HG03457 (cell line): ENCODE measurements at regions not wholly inside any gene's neighbourhood (a gene's known extent, or its start where the extent isn't known, plus 50 kb on each side); places are given as distances from the start of the nearest gene placed in this dataset.
"Not testable (repeated sequence)": the region's sequence is repeated elsewhere in the genome, so short reads cannot be mapped to it uniquely, and the experiment has no call there.

Source experiments
- ATAC-seq: cut with Tn5 transposase; IDR thresholded peaks from one replicate; pipeline ENCODE4 v1.9.1; 2021; ENCODE audit warnings: moderate number of reproducible peaks; ENCODE audit not compliant: unreplicated experiment

DNA sequence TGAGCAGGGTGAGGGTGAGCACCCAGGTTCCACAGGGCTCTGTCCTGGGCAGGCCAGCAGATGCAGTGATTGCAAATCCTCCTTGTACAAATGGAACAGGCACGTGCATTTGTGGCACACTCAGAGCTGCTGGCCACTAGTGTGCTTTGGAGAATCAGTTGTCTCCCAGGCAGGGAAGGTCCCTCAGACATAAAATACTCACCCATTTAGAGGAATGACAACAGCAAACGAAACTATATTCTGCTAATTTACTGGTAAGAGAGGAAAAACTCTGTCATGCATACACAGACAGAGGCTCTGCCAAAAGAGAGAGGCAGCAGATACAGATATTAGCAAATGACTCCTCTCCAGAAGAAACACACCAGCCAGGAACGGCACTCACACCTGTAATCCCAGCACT is 116.5 kb upstream of the PLGLB2 start:
- ATAC-seq: not testable (repeated sequence)

DNA sequence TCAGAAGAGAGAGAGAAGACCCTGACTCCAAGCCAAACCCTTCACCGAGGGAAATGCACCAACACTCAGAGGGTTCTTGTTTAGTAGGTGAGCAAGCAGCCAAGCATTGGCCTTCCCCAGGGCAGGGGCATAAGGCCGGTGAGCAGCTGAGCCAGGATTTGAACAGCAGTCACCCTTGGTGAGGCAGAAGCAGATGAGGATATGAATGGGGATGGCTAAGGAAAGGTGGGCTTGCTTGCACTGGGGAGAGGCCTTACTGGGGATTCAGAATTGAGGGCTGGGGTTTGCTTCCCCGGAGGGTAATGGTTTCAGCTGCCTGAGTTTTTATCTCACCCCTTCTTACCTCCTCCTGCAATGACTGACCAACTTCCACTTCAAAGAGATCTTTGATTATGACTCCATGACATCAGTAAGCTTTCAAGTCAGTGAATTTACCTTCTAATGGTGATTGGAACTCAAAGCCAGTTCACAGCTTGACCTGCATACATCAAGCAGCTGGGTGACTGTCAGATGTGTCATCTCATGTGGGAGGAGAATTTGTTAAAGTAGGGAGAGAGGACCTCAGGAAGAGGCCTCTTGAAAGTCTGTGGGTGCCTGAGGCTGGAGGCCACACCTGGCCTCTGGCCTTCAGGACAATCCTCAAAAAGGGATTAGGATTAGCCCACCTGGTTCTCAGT is 114.5 kb upstream of the PLGLB2 start:
- ATAC-seq: not testable (repeated sequence)

DNA sequence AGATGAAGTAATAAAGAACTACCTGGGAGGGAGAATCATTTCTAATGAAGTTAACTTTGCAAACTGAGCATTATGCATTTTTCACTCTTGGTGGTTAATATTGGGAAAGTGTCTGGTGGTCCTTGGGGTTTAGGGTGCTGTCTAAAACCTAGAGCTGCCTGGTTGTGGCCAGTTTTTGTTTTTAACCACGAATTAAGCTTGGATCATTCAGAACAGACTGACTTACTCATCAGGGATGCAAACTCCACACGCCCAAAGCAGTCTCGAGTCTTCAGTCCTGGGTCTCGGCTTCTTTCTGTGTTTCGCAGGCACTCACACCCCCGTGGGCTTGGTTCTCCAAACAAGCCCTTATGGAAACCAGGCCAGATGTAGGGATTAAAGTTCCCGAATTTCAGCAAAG is 113.8 kb upstream of the PLGLB2 start:
- ATAC-seq: not testable (repeated sequence)

DNA sequence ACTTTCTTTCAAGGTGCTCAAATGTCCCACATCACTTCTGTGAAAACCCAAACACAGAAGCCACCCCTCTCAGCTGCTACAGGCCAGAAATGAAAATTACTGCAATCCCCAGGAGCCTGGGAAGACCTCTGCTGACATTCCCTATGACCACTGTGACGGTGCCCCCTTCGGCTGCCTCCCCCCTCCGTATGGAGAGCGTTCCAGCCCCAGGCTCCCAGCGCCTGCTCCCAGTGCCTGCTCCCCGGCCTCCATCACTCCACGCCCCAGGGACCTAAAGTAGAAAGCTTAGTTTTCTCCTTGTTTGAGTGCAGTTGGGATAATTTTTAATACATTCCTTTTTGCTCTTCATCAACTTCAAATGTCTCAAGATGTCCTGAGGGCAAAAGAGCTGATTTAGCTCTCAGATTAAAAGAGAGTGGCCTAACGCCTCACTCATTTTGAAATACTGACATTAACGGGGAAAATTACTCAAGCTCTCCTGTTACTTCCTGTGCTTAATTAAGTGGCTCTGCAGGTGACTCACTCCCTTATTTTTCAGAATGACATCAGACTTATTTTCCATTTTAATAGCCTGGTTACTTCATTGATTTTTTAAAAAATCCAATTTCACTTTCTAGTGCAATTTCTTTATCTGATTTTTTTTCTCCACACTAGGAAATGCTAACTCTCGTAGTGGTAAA is 112.8 kb upstream of the PLGLB2 start:
- ATAC-seq: not testable (repeated sequence)

DNA sequence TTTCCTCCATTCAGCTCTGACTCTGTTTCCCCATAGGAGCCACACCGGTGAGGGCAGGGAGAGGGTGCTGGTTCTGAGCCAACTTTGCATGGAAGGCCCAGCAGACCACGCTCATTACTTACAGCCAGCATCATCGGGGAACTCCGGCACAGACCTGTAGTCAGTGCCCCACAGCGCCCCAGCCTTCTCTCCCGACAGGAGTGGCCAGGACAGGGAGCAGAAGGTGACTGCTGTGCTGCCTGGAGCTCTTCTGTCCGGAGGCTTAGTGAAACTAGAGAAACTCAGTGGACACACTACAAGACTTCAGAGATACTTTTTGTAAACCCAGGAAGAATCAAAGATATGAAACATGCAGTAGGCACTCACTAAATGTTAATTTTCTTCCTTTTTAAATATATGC is 111.6 kb upstream of the PLGLB2 start:
- not testable (repeated sequence) for ATAC-seq

DNA sequence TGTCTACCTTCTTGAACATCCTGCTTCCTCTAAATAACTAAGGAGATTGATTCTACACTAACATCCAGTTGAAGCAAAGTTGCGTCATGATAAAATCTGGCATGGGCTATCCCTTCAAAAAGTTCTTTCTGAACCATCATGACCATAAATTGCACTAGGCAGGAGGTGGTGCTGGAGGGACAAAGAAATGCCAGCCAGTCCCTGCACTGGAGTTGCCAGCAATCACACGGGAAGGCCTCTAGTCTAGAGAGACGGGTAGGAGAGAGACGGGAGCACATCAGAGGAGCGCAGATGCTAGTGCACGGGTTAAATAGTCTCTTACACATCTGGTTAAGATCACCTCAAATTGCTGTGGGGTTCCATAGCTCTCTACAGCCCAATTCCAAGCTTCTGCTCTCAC is 111.2 kb upstream of the PLGLB2 start:
- ATAC-seq: not testable (repeated sequence)

DNA sequence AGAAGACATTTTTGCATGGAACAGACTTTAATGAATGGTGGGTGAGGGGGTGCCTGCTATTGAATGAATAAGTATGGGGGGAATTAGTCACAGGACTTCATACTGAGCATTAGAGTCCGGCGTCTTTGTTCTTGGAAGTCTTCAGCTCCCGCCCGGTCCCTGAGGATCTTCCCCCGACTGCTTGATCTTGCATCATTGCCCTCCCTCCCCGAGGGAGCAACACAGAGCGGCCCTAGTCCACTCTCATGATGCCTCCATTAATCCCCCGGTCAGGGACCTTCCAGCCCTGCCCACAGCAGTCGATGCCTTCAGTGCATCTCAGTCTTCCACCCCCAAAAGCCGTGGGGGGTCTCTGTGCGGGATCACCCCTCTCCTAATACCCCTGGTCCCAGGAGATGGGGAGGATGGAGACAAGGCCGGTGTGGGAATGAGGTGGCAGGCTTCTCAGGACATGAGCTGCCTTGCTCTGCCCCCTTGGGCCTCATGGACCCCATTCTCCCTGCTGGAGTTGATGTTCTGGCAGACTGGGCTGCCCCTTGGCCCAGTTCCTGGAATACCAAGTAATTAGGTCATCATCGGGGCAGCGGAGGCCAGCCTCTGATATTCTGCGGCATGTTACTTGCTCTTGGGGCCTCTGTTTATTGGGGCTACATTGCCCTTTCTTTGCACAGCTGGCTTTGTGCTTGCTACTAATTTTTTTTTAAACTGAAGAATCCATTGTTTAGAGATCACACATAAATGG is 110.5 kb upstream of the PLGLB2 start:
- ATAC-seq: not testable (repeated sequence)

DNA sequence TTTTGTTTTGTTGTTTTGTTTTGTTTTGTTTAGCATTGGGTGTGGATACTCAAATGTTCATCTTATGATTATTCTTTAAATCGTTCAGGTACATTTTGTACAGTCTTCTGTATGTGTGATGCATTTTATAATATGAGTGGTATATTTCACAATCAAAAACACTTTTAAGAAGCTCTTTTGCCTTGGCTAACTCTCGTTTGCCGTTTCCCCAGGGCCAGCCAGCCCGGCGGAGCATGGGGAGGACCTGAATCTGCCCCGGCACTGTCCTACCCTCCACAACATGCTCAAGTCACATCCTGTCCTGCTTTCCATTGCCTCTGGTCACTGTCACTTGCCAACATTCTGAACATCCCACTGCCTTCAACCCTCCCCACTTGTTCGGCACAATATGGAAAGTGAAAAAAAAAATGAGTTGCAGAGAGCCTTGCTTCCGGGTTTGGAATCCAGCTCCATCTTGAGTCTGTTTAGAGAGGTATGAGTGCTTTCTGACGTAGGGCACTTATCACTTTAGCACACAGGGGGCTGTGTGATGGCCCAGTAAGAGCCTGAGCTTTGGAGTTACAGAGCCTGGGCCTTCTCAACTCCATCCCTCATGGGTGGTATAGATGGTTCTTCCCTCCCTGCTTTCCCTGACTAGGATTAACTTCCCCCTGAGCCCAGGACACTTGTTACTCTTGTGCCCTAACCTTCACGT is 109.6 kb upstream of the PLGLB2 start:
- ATAC-seq: not testable (repeated sequence)

DNA sequence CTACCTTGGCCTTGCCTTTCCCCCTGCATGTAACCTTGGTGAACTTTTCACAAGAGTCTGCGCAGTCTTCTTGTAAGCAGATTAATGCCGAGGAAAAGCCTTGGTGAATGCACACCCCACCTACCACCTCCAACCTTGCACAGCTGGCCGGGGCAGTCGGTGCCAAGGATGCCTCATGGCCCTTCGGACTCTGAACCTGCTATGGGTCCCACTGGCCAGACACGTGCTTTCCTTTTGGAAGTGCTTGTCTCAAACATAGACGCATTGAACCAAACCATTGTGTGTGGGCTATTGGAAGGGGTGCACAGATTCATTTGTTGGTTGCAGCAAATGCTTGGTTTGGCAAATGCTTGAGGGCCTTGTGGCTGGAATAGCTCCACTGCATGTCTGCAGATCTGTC is 109.0 kb upstream of the PLGLB2 start:
- ATAC-seq: not testable (repeated sequence)

DNA sequence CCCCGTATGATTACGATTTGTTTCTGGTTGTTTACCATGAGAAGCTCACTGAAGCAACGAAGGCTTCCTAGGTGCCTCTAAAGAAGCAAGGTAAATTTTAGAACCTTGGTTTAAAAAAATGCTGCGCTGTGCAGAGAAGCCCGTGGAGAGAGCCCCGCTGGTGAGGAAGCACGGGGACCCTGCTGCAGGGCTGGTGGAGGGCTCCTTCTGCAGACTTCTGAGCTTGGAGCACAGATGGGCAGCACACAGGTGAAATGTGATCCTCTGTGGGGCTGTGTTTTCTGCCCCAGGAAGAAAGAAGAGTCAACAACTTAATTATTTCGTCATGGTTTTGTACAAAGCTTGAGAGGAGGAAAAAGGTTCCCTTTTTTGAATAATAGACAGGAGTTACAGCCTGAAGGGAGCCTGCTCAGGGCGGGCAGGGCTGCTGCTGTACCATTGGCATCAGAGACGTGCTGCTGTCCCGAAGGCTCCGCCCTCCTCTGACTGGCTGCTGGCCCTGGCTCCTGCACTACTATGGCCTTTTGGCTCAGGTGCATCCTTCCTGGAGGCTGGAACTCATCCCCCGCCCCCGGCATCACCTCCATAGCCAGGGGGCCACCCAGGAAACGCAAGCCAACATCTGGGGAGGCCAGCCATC is 108.0 kb upstream of the PLGLB2 start:
- ATAC-seq: not testable (repeated sequence)

DNA sequence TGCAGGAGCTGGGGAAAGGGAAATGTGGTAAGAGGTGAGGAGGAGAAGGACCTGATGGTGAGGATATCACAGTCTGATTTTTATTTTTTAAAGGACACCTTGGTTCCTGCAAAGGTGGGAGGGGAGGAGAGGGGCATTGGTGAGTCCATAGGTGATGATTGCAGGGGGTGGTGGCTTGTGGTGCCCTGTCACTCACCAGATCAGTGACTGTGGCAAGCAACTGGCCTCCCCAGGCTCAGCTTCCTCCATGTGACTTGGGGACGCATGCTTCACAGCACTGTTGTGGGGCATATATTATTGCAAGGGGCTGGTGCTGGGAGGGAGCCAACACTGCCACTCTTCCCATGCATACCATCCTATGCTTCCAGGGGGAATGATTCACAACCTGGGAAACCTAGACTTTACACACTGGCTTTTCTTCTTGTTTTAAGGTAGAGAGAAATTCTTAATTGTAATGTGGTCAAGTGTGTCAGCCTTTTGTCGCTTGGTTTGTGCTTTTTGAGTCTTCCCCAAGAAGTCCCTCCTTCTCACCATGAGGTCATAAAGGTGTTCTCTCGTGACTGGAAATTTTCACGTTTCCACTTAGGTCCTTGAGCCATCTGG is 106.8 kb upstream of the PLGLB2 start:
- not testable (repeated sequence) for ATAC-seq

DNA sequence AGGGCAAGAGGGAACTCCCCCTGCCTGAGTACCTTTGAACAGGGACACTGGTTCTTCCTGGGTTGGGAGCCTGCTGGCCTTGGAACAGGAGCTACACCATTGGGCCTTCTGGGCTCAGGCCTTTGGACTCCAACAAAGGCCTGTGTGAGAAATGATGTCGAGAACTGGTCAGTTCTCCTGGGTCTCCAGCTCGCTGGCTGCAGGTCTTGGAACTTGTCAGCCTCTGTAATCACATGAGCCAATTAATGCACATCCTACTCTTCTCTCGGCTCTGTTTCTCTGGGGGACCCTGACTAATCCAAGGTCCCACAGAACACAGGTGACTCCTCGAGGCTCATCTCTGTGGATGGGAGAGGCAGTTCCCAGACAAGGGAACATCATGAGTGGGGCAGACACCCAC is 104.7 kb upstream of the PLGLB2 start:
- ATAC-seq: not testable (repeated sequence)

DNA sequence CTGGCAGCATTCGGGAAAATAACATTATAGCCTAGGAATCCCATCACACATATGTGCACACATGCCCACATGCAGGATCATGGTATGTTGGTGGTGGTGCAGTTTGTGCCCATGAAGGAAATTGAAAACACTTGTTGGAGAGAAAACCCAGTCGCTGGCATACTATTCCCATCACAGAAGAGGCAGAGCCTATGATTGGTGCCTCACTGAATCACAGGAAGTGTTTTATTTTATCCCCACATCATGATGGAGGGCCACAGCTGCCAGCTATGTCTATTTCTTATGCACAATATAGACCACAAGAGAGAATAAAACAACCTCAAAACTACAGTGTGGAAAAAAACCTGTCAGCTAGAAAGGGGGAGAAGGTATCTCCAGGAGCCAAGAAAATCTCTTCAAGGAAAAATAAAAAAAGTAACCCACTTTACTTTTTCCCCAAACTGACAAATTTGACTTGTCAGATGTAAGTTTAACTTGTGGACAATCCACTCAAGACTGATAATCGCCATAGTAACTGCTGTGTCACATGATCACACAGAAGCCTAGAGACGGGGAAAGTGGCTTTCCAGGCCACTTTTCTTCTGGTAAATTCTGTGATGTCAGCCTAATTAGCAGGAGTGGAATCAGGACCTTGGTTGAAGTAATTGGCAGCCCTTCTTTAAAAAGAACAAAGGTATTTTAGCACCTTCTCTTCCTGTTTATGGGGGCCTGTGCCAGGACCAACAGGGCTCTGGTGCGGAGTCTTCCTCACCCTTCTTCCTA is 100.0 kb upstream of the PLGLB2 start:
- ATAC-seq: not testable (repeated sequence)

DNA sequence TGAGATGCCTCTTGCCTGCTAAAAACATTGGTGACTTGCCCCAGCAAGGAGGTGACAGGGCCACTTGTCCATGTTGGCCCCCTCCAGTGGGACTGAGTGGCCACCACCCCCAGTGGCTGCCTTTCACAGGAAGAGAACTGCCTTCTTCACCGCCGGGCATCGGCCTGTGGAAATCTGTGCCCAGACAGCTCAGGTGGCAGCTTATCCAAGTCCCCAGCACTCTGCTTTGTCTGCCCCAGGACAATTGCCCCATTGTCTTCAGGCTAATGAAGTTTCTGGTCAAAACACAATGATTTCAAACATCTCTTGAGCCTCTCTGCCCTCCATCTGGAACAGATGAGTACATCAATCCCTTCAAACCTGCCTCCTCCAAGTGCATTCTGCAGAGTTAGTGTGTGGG is 99.1 kb upstream of the PLGLB2 start:
- ATAC-seq: not testable (repeated sequence)

DNA sequence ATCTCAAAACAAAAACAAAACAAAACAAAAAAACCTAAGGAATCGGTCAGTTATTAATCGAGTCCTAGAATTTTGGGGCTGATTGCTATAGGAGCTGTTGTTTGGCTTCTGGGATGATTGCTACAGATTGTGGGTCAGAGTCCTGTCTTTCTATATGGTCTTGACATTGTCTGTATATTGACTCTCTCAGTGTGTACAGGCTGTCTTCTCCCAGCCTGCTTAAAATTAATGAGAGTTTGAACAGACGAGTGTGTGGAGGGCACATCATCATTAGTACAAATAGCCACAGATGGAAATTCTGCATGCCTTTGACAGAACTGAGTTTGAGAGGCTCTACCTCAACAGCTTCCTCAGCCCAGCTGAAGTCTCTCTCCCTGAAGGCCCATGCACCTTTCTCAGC is 98.0 kb upstream of the PLGLB2 start:
- not testable (repeated sequence) for ATAC-seq

DNA sequence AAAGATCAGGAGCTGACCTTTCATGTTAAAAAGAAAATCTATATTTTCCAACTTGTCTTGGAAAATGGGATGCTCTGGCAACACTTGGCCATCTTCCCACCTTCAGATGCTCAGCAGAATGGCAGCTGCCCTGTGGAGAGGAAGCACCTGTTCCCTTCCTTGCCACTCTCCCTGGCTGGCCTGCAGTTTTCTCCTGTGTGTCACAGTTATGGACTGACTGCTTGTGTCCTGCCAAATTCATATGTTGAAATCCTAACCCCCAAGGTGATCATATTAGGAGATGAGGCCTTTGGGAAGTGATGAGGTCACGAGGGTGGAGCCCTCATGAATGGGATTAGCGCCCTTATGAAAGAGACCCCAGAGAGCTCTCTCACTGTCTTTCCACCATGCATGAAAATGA is 97.0 kb upstream of the PLGLB2 start:
- not testable (repeated sequence) for ATAC-seq

DNA sequence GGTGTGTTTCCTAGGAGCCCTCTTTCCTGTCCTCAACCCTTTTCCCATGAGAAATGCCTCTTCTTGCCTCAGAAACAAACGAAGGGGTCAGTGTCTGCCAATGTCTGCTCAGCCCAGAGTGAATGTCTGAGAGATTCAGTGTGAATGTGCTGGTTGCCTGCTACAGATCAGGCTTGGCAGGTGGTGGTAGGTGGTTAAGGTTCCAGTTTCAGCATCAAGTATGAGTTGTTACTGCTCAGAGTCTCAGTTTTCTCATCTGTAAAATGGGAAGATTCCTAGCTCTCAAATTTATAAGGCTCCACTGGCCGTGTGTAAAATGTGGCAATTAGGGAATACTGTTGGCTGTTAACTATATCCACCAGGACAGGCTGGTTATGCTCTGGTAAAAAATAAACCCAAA is 96.3 kb upstream of the PLGLB2 start:
- not testable (repeated sequence) for ATAC-seq

DNA sequence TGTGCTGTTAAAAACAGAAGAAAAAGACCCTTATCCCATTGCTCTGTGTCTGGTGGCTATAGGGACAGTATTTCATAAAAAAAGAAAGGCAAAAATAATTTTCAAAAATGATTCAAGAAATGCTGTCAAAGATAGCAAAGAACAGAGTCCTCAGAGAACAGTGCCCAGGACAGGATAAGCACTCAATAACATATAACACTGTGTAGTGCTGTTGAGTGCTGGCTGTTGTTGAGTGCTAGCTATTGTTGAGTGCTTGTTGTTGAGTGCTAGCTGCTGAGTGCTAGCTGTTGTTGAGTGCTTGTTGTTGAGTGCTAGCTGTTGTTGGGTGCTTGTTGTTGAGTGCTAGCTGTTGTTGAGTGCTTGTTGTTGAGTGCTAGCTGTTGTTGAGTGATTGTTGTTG is 94.5 kb upstream of the PLGLB2 start:
- ATAC-seq: not testable (repeated sequence)

DNA sequence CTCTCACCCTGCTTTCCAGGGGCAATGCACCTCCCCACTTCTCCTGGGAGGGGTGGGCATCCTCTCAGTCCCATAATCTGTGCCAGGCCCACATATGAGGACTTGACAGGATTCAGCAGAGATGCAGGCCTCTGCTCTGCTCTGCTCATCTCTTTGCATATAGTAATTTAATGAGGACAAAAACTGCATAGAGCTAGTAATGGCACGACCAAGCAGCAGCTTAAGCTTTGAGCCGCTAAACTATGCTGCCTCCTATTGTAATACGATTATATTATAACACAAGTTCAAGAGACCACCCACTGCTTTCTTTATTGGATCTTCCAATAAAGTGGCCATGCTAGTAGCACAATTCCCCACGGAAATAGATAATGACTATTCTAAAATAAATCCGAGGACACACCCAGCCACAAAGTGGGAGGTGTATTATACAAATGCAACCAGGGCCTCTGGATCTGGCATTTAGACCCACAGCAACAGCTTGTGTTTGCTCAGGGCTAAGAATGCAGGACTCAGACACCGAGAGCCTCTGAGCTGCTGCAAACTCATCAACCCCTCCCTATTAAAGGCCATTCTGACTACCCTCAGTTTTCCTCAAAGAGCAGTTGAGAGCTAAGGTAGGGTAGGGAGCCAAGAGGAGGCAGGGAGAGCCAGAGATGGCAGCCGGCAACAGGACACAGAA is 93.6 kb upstream of the PLGLB2 start:
- not testable (repeated sequence) for ATAC-seq
